Liver (tissue), 8 donors: ENCODE measurements at regions not wholly inside any gene's neighbourhood (a gene's known extent, or its start where the extent isn't known, plus 50 kb on each side); places are given as distances from the start of the nearest gene placed in this dataset.

Experiments used
- DNase-seq: peaks from one replicate; pipeline ENCODE4 v3.0.0-alpha.2; 2017; ENCODE audit warnings: low spot score
- H3K27ac ChIP-seq, 2 donors: one replicate each; pipeline ENCODE4 v1.7.0; 2013; ENCODE audit warnings: inconsistent platforms in 2 of 2, low read length in 2 of 2, control low read depth in 1 of 2, low read depth in 1 of 2, mild to moderate bottlenecking in 1 of 2
- H3K27me3 ChIP-seq, 4 donors: one replicate each; pipeline versions ENCODE4 v1.6.1 to v1.7.0; 2013; ENCODE audit warnings: low read length in 3 of 4, inconsistent platforms in 1 of 4, mild to moderate bottlenecking in 1 of 4, moderate library complexity in 1 of 4; ENCODE audit not compliant: control insufficient read depth in 4 of 4, insufficient read depth in 4 of 4
- H3K36me3 ChIP-seq, 4 donors: one replicate each; pipeline versions ENCODE4 v1.6.1 to v1.7.0; 2013; ENCODE audit warnings: low read length in 3 of 4, mild to moderate bottlenecking in 3 of 4, low read depth in 1 of 4, moderate library complexity in 1 of 4; ENCODE audit not compliant: control insufficient read depth in 4 of 4, insufficient read depth in 3 of 4
- H3K4me1 ChIP-seq, 4 donors: one replicate each; pipeline versions ENCODE4 v1.6.1 to v1.7.0; 2013; ENCODE audit warnings: low read length in 3 of 4, mild to moderate bottlenecking in 3 of 4, moderate library complexity in 1 of 4; ENCODE audit not compliant: control insufficient read depth in 4 of 4, insufficient read depth in 4 of 4
- H3K4me3 ChIP-seq, 3 donors: one replicate each; pipeline versions ENCODE4 v1.6.1 to v1.7.0; 2013; ENCODE audit warnings: low read length in 3 of 3, control low read depth in 1 of 3, low read depth in 1 of 3, mild to moderate bottlenecking in 1 of 3
- H3K9ac ChIP-seq, 2 donors: one replicate each; pipeline ENCODE4 v1.7.0; 2013; ENCODE audit warnings: low read length in 2 of 2, mild to moderate bottlenecking in 2 of 2, moderate library complexity in 2 of 2, control low read depth in 1 of 2, low read depth in 1 of 2
- H3K9me3 ChIP-seq, 4 donors: one replicate each; pipeline versions ENCODE4 v1.6.1 to v1.7.0; 2013; ENCODE audit warnings: low read length in 3 of 4; ENCODE audit not compliant: control insufficient read depth in 4 of 4
- CTCF ChIP-seq: fragments of 150-350 bp; IDR thresholded peaks from 2 replicates; pipeline ENCODE4 v1.5.1; 2017; ENCODE audit warnings: improper control_type of control experiment, low read depth, low read length; ENCODE audit not compliant: missing input control
- EGR1 ChIP-seq, 2 donors: IDR thresholded peaks; 2 replicates each; pipeline ENCODE4 v1.6.1; 2016 to 2018; ENCODE audit warnings: antibody characterized with exemption in 2 of 2, low read depth in 2 of 2
- FOXA1 ChIP-seq: IDR thresholded peaks from 2 replicates; pipeline ENCODE4 v1.6.1; 2016; ENCODE audit warnings: antibody characterized with exemption
- FOXA2 ChIP-seq: IDR thresholded peaks from 2 replicates; pipeline ENCODE4 v1.6.1; 2016; ENCODE audit warnings: antibody characterized with exemption
- GABPA ChIP-seq, 2 donors: IDR thresholded peaks in 1 of 2; conservative IDR thresholded peaks in 1 of 2; 2 replicates each; pipeline ENCODE4 v1.6.1; 2016; ENCODE audit warnings: antibody characterized with exemption in 2 of 2, mild to moderate bottlenecking in 1 of 2, moderate library complexity in 1 of 2
- HNF4A ChIP-seq, 2 donors: conservative IDR thresholded peaks; 2 replicates each; pipeline ENCODE4 v1.6.1; 2016; ENCODE audit warnings: antibody characterized with exemption in 2 of 2, mild to moderate bottlenecking in 2 of 2
- HNF4G ChIP-seq: IDR thresholded peaks from 2 replicates; pipeline ENCODE4 v1.6.1; 2016; ENCODE audit warnings: antibody characterized with exemption
- JUND ChIP-seq, 2 donors: IDR thresholded peaks; 2 replicates each; pipeline ENCODE4 v1.6.1; 2016; ENCODE audit warnings: antibody characterized with exemption in 2 of 2
- MAX ChIP-seq: IDR thresholded peaks from 2 replicates; pipeline ENCODE4 v1.6.1; 2016; ENCODE audit warnings: antibody characterized with exemption
- NR2F2 ChIP-seq: IDR thresholded peaks from 2 replicates; pipeline ENCODE4 v1.6.1; 2016; ENCODE audit warnings: antibody characterized with exemption
- RAD21 ChIP-seq, 2 donors: IDR thresholded peaks; 2 replicates each; pipeline ENCODE4 v1.6.1; 2016; ENCODE audit warnings: antibody characterized with exemption in 2 of 2, mild to moderate bottlenecking in 2 of 2
- REST ChIP-seq: IDR thresholded peaks from 2 replicates; pipeline ENCODE4 v1.6.1; 2016; ENCODE audit warnings: antibody characterized with exemption, mild to moderate bottlenecking
- RXRA ChIP-seq, 2 donors: IDR thresholded peaks; 2 replicates each; pipeline ENCODE4 v1.6.1; 2017 to 2018; ENCODE audit warnings: antibody characterized with exemption in 2 of 2, mild to moderate bottlenecking in 1 of 2
- SP1 ChIP-seq: IDR thresholded peaks from 2 replicates; pipeline ENCODE4 v1.6.1; 2018; ENCODE audit warnings: antibody characterized with exemption, mild to moderate bottlenecking
- TAF1 ChIP-seq: conservative IDR thresholded peaks from 2 replicates; pipeline ENCODE4 v1.6.1; 2016; ENCODE audit warnings: antibody characterized with exemption, mild to moderate bottlenecking
- YY1 ChIP-seq: IDR thresholded peaks from 2 replicates; pipeline ENCODE4 v1.6.1; 2016; ENCODE audit warnings: antibody characterized with exemption, mild to moderate bottlenecking
- WGBS: extraction: QIAGEN DNeasy Blood & Tissue Kit; methylation state at CpG from one replicate; pipeline ENCODE4 v1.1.7; 2013; 5-methylcytosine and 5-hydroxymethylcytosine counted together
- TF ChIP-seq, protein P1 (sequence below): IDR thresholded peaks from 2 replicates; pipeline ENCODE4 v1.6.1; 2016; ENCODE audit warnings: antibody characterized with exemption
- TF ChIP-seq, protein P2 (sequence below): IDR thresholded peaks from 2 replicates; pipeline ENCODE4 v1.6.1; 2016; ENCODE audit warnings: antibody characterized with exemption
- donor health status: healthy.
- donor health status: healthy.
- donor health status: healthy.
- donor health status: healthy.
- donor health status: healthy.

GRCh38 chr22:48824712-48825651, 1002.7 kb downstream of the BRD1 start:
- 67% methylated on average over 23 of the region's 23 CpGs for WGBS
- Histone ChIP-seq H3K27me3 (peaks cover 0 to 2% (median 0%) of the 10 kb centered on the region in 4 donors), H3K9me3 (no peaks in the 10 kb centered on the region), H3K4me3 (no peak overlapping the region), H3K27ac (no peak overlapping the region), H3K36me3 (no peaks in the 10 kb centered on the region), H3K4me1 (no peaks in the 10 kb centered on the region), H3K9ac (no peak overlapping the region)
- DNase-seq, result no peak
- TF ChIP-seq RAD21 (IDR thresholded peaks at IDR 0.05), result no peak
- no peak for TF ChIP-seq MAX
- TF ChIP-seq RXRA (IDR thresholded peaks at IDR 0.05), result no peak
- TF ChIP-seq, protein P1, sequence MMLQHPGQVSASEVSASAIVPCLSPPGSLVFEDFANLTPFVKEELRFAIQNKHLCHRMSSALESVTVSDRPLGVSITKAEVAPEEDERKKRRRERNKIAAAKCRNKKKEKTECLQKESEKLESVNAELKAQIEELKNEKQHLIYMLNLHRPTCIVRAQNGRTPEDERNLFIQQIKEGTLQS, result no peak
- TF ChIP-seq JUND (IDR thresholded peaks at IDR 0.05), result no peak
- TF ChIP-seq REST, result no peak
- TF ChIP-seq HNF4G, result no peak
- TF ChIP-seq TAF1, result no peak
- TF ChIP-seq NR2F2, result no peak
- no peak for TF ChIP-seq FOXA2
- TF ChIP-seq EGR1 (IDR thresholded peaks at IDR 0.05; ENCODE audit: low read depth in 2 of 2), result no peak
- TF ChIP-seq GABPA (IDR thresholded peaks at IDR 0.05 in 1 of 2, conservative IDR thresholded peaks at IDR 0.05 in 1 of 2), result no peak
- no peak for TF ChIP-seq SP1
- TF ChIP-seq HNF4A (conservative IDR thresholded peaks at IDR 0.05), result no peak
- no peak for TF ChIP-seq CTCF
- no peak for TF ChIP-seq YY1
- no peak for TF ChIP-seq FOXA1
- TF ChIP-seq, protein P2, sequence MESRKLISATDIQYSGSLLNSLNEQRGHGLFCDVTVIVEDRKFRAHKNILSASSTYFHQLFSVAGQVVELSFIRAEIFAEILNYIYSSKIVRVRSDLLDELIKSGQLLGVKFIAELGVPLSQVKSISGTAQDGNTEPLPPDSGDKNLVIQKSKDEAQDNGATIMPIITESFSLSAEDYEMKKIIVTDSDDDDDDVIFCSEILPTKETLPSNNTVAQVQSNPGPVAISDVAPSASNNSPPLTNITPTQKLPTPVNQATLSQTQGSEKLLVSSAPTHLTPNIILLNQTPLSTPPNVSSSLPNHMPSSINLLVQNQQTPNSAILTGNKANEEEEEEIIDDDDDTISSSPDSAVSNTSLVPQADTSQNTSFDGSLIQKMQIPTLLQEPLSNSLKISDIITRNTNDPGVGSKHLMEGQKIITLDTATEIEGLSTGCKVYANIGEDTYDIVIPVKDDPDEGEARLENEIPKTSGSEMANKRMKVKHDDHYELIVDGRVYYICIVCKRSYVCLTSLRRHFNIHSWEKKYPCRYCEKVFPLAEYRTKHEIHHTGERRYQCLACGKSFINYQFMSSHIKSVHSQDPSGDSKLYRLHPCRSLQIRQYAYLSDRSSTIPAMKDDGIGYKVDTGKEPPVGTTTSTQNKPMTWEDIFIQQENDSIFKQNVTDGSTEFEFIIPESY, result no peak
